Gastrocnemius medialis (tissue), 4 donors: ENCODE measurements at regions not wholly inside any gene's neighbourhood (a gene's known extent, or its start where the extent isn't known, plus 50 kb on each side); places are given as distances from the start of the nearest gene placed in this dataset.

Source experiments
- POLR2A ChIP-seq, 2 donors: fragments of 450-650 bp; IDR thresholded peaks; one replicate each; pipeline ENCODE4 v1.6.1; 2017; ENCODE audit warnings: antibody characterized with exemption in 2 of 2, mild to moderate bottlenecking in 2 of 2, moderate library complexity in 2 of 2
- TF ChIP-seq, protein P1 (sequence below), 5 experiments: fragments of 450-650 bp in 3 of 5; fragments of 200-600 bp in 2 of 5; sonication (generic) in 2 of 5; IDR thresholded peaks in 4 of 5; conservative IDR thresholded peaks in 1 of 5; 1 replicate in 4 of 5; 2 replicates in 1 of 5; pipeline ENCODE4 v1.5.1; 2016 to 2019; ENCODE audit warnings: antibody characterized with exemption in 5 of 5, mild to moderate bottlenecking in 3 of 5, moderate library complexity in 3 of 5

DNA sequence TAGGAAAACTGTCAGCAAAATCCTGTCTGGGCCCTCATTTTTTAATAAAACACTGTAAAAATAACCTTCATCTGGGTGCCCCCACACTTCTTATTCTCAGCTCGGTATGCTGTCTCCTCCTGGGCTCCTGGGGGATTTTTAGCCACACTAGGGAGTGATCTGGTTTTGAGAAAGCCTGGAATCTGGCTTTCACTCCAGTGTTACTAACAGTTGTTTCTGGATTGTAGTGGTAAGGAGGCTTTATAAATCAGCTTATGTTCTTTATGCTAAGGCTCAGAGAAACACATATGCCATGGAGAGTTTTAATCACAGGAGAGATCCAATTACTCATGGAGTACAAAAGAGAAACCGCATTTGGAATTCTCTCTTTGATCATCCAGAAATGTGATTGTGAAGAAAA lies 744.3 kb upstream of the SOX11 start:
- TF ChIP-seq, protein P1, sequence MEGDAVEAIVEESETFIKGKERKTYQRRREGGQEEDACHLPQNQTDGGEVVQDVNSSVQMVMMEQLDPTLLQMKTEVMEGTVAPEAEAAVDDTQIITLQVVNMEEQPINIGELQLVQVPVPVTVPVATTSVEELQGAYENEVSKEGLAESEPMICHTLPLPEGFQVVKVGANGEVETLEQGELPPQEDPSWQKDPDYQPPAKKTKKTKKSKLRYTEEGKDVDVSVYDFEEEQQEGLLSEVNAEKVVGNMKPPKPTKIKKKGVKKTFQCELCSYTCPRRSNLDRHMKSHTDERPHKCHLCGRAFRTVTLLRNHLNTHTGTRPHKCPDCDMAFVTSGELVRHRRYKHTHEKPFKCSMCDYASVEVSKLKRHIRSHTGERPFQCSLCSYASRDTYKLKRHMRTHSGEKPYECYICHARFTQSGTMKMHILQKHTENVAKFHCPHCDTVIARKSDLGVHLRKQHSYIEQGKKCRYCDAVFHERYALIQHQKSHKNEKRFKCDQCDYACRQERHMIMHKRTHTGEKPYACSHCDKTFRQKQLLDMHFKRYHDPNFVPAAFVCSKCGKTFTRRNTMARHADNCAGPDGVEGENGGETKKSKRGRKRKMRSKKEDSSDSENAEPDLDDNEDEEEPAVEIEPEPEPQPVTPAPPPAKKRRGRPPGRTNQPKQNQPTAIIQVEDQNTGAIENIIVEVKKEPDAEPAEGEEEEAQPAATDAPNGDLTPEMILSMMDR (IDR thresholded peaks at IDR 0.05 in 4 of 5, conservative IDR thresholded peaks at IDR 0.05 in 1 of 5): no peak
- TF ChIP-seq POLR2A (IDR thresholded peaks at IDR 0.05): no peak
